Fibroblast of lung (primary cell): ENCODE measurements at regions not wholly inside any gene's neighbourhood (a gene's known extent, or its start where the extent isn't known, plus 50 kb on each side); places are given as distances from the start of the nearest gene placed in this dataset.

Experiments
- DNase-seq, 2 donors: peaks; one replicate each; pipeline versions ENCODE4 v3.0.0 to v3.0.0-alpha.2; 2010; ENCODE audit warnings: low read depth in 2 of 2
- H2AFZ ChIP-seq: 2 replicates; pipeline ENCODE4 v1.5.1; 2012; ENCODE audit warnings: low read length, control low read depth, inconsistent platforms
- H3K27ac ChIP-seq: 2 replicates; pipeline ENCODE4 v1.5.1; 2011; ENCODE audit warnings: low read length, control low read depth; ENCODE audit not compliant: insufficient read depth
- H3K27me3 ChIP-seq: 2 replicates; pipeline ENCODE4 v1.5.1; 2011; ENCODE audit warnings: mild to moderate bottlenecking, low read length; ENCODE audit not compliant: control insufficient read depth, insufficient read depth
- H3K36me3 ChIP-seq: 2 replicates; pipeline ENCODE4 v1.5.1; 2011; ENCODE audit warnings: low read length; ENCODE audit not compliant: control insufficient read depth, insufficient read depth
- H3K4me1 ChIP-seq: 2 replicates; pipeline ENCODE4 v1.5.1; 2011; ENCODE audit warnings: low read length; ENCODE audit not compliant: control insufficient read depth, insufficient read depth; ENCODE audit errors: extremely low read depth
- H3K4me2 ChIP-seq: 2 replicates; pipeline ENCODE4 v1.5.1; 2011; ENCODE audit warnings: low read length, control low read depth; ENCODE audit not compliant: insufficient read depth; ENCODE audit errors: extremely low read depth
- H3K4me3 ChIP-seq, 4 experiments: fragments of 200-600 bp in 1 of 4; sonication (generic) in 1 of 4; replicated peaks in 1 of 4; 2 replicates each; pipeline ENCODE4 v1.5.1; 2011 to 2016; ENCODE audit warnings: low read length in 4 of 4, low read depth in 3 of 4, mild to moderate bottlenecking in 3 of 4, control low read depth in 2 of 4, inconsistent platforms in 1 of 4, mixed read lengths in 1 of 4; ENCODE audit not compliant: insufficient read depth in 1 of 4; ENCODE audit errors: control extremely low read depth in 1 of 4
- H3K79me2 ChIP-seq: 2 replicates; pipeline ENCODE4 v1.5.1; 2012; ENCODE audit warnings: mild to moderate bottlenecking, low read length, inconsistent platforms; ENCODE audit not compliant: control insufficient read depth, insufficient read depth
- H3K9ac ChIP-seq: 2 replicates; pipeline ENCODE4 v1.5.1; 2011; ENCODE audit warnings: mild to moderate bottlenecking, low read length, control low read depth; ENCODE audit not compliant: insufficient read depth
- H3K9me3 ChIP-seq: 2 replicates; pipeline ENCODE4 v1.5.1; 2012; ENCODE audit warnings: low read depth, low read length; ENCODE audit not compliant: control insufficient read depth, insufficient read depth
- H4K20me1 ChIP-seq: 2 replicates; pipeline ENCODE4 v1.5.1; 2011; ENCODE audit warnings: low read length; ENCODE audit not compliant: control insufficient read depth, insufficient read depth; ENCODE audit errors: extremely low read depth
- EZH2 ChIP-seq: IDR thresholded peaks from 2 replicates; pipeline ENCODE4 v1.5.1; 2012; ENCODE audit warnings: low read length, control low read depth, mild to moderate bottlenecking; ENCODE audit errors: missing control alignments
- TF ChIP-seq, protein P1 (sequence below), 2 donors: IDR thresholded peaks in 1 of 2; conservative IDR thresholded peaks in 1 of 2; 1 replicate in 1 of 2; 2 replicates in 1 of 2; pipeline ENCODE4 v1.5.1; 2011 to 2012; ENCODE audit warnings: low read length in 2 of 2, control low read depth in 1 of 2, inconsistent platforms in 1 of 2, low read depth in 1 of 2, mild to moderate bottlenecking in 1 of 2

DNA sequence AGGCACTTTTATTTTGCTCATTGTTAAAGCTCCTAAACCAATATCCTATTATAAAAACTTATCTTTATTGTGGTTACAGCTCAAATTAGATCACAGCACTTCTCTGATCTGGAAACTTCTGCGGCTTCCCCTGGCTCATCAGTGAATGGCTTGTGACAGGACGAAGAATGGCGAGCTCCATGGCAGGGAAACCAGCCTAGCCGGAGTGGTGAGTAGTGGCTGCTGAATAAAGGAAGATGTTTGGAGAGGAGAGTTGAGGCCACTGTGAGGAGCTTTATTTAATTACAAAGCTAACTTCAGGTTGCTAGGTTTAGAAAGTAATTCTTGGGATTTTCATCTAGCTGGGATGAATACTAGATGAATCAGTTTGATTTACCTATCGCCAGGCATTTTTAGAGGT is 213.5 kb downstream of the CYRIA start:
- no peaks in the 10 kb centered on the region for H4K20me1 ChIP-seq
- H3K79me2 ChIP-seq, result no peaks in the 10 kb centered on the region
- no peak overlapping the region for H3K4me2 ChIP-seq
- no peak overlapping the region for H3K9ac ChIP-seq
- no peaks in the 10 kb centered on the region for H3K36me3 ChIP-seq
- no peaks in the 10 kb centered on the region for H3K27me3 ChIP-seq
- no peak for DNase-seq
- TF ChIP-seq, protein P1, sequence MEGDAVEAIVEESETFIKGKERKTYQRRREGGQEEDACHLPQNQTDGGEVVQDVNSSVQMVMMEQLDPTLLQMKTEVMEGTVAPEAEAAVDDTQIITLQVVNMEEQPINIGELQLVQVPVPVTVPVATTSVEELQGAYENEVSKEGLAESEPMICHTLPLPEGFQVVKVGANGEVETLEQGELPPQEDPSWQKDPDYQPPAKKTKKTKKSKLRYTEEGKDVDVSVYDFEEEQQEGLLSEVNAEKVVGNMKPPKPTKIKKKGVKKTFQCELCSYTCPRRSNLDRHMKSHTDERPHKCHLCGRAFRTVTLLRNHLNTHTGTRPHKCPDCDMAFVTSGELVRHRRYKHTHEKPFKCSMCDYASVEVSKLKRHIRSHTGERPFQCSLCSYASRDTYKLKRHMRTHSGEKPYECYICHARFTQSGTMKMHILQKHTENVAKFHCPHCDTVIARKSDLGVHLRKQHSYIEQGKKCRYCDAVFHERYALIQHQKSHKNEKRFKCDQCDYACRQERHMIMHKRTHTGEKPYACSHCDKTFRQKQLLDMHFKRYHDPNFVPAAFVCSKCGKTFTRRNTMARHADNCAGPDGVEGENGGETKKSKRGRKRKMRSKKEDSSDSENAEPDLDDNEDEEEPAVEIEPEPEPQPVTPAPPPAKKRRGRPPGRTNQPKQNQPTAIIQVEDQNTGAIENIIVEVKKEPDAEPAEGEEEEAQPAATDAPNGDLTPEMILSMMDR (conservative IDR thresholded peaks at IDR 0.05 in 1 of 2, IDR thresholded peaks at IDR 0.05 in 1 of 2; ENCODE audit: low read depth in 1 of 2, low read length in 2 of 2), result no peak
- no peak for TF ChIP-seq EZH2
- H3K4me1 ChIP-seq, result no peaks in the 10 kb centered on the region
- no peak overlapping the region for H3K27ac ChIP-seq
- H2AFZ ChIP-seq, result no peak overlapping the region
- H3K9me3 ChIP-seq, result no peaks in the 10 kb centered on the region
- no peak overlapping the region for H3K4me3 ChIP-seq

GRCh38 chr2:16446706-16447105 is 218.9 kb downstream of the CYRIA start:
- H4K20me1 ChIP-seq, result no peaks in the 10 kb centered on the region
- H3K4me3 ChIP-seq, result no peak overlapping the region
- TF ChIP-seq, protein P1 (conservative IDR thresholded peaks at IDR 0.05 in 1 of 2, IDR thresholded peaks at IDR 0.05 in 1 of 2; ENCODE audit: low read depth in 1 of 2, low read length in 2 of 2), result no peak
- TF ChIP-seq EZH2, result no peak
- H3K79me2 ChIP-seq, result no peaks in the 10 kb centered on the region
- H2AFZ ChIP-seq, result no peak overlapping the region
- H3K9ac ChIP-seq, result no peak overlapping the region
- H3K27me3 ChIP-seq, result no peaks in the 10 kb centered on the region
- H3K9me3 ChIP-seq, result no peaks in the 10 kb centered on the region
- no peaks in the 10 kb centered on the region for H3K36me3 ChIP-seq
- H3K4me2 ChIP-seq, result no peak overlapping the region
- no peaks in the 10 kb centered on the region for H3K4me1 ChIP-seq
- DNase-seq, result no peak
- H3K27ac ChIP-seq, result no peak overlapping the region

DNA sequence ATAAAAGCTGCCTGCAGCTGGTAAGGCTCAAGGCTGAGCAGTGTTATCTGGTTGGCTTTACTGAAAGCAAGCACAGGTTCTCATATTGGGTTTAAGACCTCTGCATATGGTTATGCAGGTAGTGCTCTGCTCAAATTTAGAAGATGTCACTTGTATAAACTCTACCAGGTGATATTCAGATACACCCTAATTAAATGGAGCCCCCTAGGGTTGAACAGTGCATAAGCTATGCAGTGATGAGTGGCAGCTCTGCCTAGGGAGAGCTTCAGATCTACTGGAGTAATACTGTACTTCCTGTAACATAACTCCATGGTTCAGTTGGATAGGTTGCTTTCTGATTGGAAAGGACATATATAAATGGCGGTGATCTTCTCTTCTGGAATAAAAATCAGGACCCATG is 222.7 kb downstream of the CYRIA start:
- no peak overlapping the region for H3K9ac ChIP-seq
- H3K9me3 ChIP-seq, result no peaks in the 10 kb centered on the region
- no peak overlapping the region for H2AFZ ChIP-seq
- no peaks in the 10 kb centered on the region for H3K36me3 ChIP-seq
- H3K79me2 ChIP-seq, result no peaks in the 10 kb centered on the region
- H3K4me3 ChIP-seq, result no peak overlapping the region
- no peak overlapping the region for H3K4me2 ChIP-seq
- no peak for DNase-seq
- no peaks in the 10 kb centered on the region for H4K20me1 ChIP-seq
- TF ChIP-seq, protein P1 (conservative IDR thresholded peaks at IDR 0.05 in 1 of 2, IDR thresholded peaks at IDR 0.05 in 1 of 2; ENCODE audit: low read depth in 1 of 2, low read length in 2 of 2), result no peak
- TF ChIP-seq EZH2, result no peak
- no peaks in the 10 kb centered on the region for H3K27me3 ChIP-seq
- H3K4me1 ChIP-seq, result no peaks in the 10 kb centered on the region
- no peak overlapping the region for H3K27ac ChIP-seq
